Upper lobe of right lung (tissue), 1 donor: ENCODE measurements at regions not wholly inside any gene's neighbourhood (a gene's known extent, or its start where the extent isn't known, plus 50 kb on each side); places are given as distances from the start of the nearest gene placed in this dataset.

Experiments used
- ATAC-seq: fragments of 200-7000 bp; cut with Tn5 transposase; one replicate; pipeline ENCODE4 v1.9.1; 2020; ENCODE audit warnings: mild to moderate bottlenecking, moderate library complexity
- DNase-seq: peaks from one replicate; pipeline ENCODE4 v3.0.0-alpha.2; 2020
- H3K27ac ChIP-seq: fragments of 200-600 bp; one replicate; pipeline ENCODE4 v1.8.0; 2022
- H3K27me3 ChIP-seq: fragments of 200-600 bp; one replicate; pipeline ENCODE4 v1.8.0; 2022; ENCODE audit warnings: mild to moderate bottlenecking
- H3K36me3 ChIP-seq: fragments of 200-600 bp; one replicate; pipeline ENCODE4 v1.8.0; 2022
- H3K4me1 ChIP-seq: fragments of 200-600 bp; one replicate; pipeline ENCODE4 v1.8.0; 2022
- H3K4me3 ChIP-seq: fragments of 200-600 bp; one replicate; pipeline ENCODE4 v1.8.0; 2022; ENCODE audit warnings: mild to moderate bottlenecking
- H3K9me3 ChIP-seq: fragments of 200-600 bp; one replicate; pipeline ENCODE4 v1.8.0; 2022
- CTCF ChIP-seq: fragments of 200-600 bp; IDR thresholded peaks from one replicate; pipeline ENCODE4 v1.8.0; 2022; ENCODE audit warnings: antibody characterized with exemption
- intact Hi-C: fragments of 100-400 bp; cut with DNase I; formaldehyde crosslinking; loops from one replicate; pipeline ENCODE4 v1.11.0; 2022
- donor health status: DM: no; HTN: yes; CAD: no; lungs with severe emphysema.

GRCh38 chr13:97569841-97570240 is 135.9 kb downstream of the RAP2A start:
- no peaks in the 10 kb centered on the region for H3K9me3 ChIP-seq

DNA sequence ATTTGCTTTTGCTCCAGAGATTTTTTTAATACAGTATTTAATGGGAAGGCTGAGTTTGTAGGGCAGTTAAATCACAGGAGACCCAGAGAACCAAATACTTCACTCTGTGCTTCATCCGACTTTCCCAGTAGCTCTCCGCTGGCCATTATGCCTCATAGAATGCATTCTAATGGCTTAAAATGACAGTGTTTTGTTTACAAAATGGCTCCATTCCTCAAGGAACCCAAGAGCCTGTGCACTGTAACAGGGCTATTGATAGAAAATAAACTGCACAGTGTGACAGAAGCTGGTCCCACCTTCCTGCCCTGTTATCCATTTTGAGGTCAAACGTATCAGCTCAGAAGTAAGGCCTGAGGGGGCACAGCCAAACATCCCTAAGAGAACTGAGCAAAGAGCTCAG is 136.5 kb downstream of the RAP2A start:
- Histone ChIP-seq H3K36me3 (no peaks in the 10 kb centered on the region), H3K27me3 (no peaks in the 10 kb centered on the region), H3K9me3 (no peaks in the 10 kb centered on the region), H3K4me1 (peaks cover 7% of the 10 kb centered on the region), H3K27ac (no peak overlapping the region), H3K4me3 (no peak overlapping the region)
- no peak for DNase-seq
- intact Hi-C loops = no loop called here
- no peak for TF ChIP-seq CTCF
- no peak for ATAC-seq

More at GRCh38 chr13:97569841-97570240, 135.9 kb downstream of the RAP2A start:
- Histone ChIP-seq H3K4me1 (peaks cover 7% of the 10 kb centered on the region), H3K36me3 (no peaks in the 10 kb centered on the region), H3K27me3 (no peaks in the 10 kb centered on the region), H3K27ac (no peak overlapping the region), H3K4me3 (no peak overlapping the region)
- intact Hi-C loops = no loop called here
- DNase-seq (no peak), ATAC-seq (no peak)
- no peak for TF ChIP-seq CTCF

DNA sequence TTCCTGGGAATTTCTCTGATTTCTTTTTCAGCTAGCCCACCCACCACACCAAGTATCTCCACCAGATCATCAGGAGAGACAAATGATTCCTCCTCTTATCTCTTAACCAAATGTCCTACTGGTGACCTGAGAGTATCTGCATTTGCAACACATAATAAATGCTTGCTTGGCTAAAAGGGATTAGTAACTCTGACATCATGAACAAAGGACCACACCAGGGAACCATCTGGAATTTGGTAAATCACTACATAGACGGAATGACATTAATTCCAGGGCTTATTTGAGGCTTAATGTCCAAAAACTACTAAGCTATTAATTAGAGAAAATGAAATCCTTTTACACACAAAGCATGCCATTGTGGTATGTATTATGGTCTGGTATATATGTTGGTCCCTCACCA is 139.0 kb downstream of the RAP2A start:
- no peak for TF ChIP-seq CTCF
- intact Hi-C loops = no loop called here
- DNase-seq (no peak), ATAC-seq (no peak)
- Histone ChIP-seq H3K9me3 (no peaks in the 10 kb centered on the region), H3K36me3 (no peaks in the 10 kb centered on the region), H3K27me3 (no peaks in the 10 kb centered on the region), H3K4me3 (no peak overlapping the region), H3K4me1 (peaks cover under 1% of the 10 kb centered on the region), H3K27ac (no peak overlapping the region)

- DNase-seq (no peak), ATAC-seq (peak; percentile 56)
- Histone ChIP-seq H3K27ac (no peak overlapping the region), H3K27me3 (no peaks in the 10 kb centered on the region), H3K9me3 (no peaks in the 10 kb centered on the region), H3K36me3 (no peaks in the 10 kb centered on the region), H3K4me1 (no peaks in the 10 kb centered on the region), H3K4me3 (no peak overlapping the region)
- peak; percentile 41 for TF ChIP-seq CTCF
- intact Hi-C loops = no loop called here
Observed at GRCh38 chr13:97574926-97575325, 141.0 kb downstream of the RAP2A start.

DNA sequence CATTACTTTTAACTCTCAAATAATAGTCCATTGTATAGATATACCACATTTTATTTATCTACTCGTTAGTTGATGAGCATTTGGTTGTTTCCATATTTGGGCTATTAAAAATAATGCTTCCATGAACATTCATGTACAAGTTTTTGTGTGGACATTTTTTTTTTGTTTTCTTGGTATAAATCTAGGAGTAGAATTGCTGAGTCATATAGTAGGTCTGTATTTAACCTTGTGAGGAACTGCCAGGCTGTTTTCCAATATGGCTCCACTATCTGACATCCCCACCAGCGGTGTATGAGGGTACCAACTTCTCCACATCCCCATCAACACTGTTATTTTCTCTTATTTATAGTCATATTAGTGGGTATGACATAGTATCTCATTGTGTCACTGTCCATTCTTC is 143.1 kb downstream of the RAP2A start:
- TF ChIP-seq CTCF = no peak
- Histone ChIP-seq H3K4me3 (no peak overlapping the region), H3K27ac (no peak overlapping the region), H3K4me1 (no peaks in the 10 kb centered on the region), H3K27me3 (no peaks in the 10 kb centered on the region), H3K9me3 (no peaks in the 10 kb centered on the region), H3K36me3 (no peaks in the 10 kb centered on the region)
- DNase-seq = no peak
- intact Hi-C loops = no loop called here
- ATAC-seq = no peak

DNA sequence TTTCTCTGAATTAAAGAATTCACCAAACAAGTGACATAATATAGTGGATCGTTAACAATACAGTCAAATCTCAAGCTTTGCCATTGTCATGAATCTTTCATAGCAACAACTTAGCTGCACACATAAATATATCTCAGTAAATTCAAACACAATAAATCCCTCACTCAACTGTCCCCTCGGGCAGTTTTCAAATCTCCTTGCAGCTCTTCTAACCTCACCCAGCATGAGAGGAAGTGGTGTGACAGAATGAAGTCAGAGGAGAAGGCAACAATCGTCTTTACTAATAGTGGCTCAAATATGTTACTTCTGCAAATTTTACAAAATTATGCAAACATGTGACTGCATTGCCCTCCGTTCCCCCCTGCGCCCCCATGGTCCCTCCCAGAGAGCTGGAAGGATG is 148.2 kb downstream of the RAP2A start:
- ATAC-seq = peak; percentile 41
- no peak overlapping the region for H3K4me3 ChIP-seq
- H3K4me1 ChIP-seq = no peaks in the 10 kb centered on the region
- no peak for TF ChIP-seq CTCF
- no peaks in the 10 kb centered on the region for H3K36me3 ChIP-seq
- H3K27ac ChIP-seq = no peak overlapping the region
- no peaks in the 10 kb centered on the region for H3K27me3 ChIP-seq
- intact Hi-C loops = no loop called here
- DNase-seq = no peak
- H3K9me3 ChIP-seq = no peaks in the 10 kb centered on the region
